HUES48 (cell line): ENCODE measurements at regions not wholly inside any gene's neighbourhood (a gene's known extent, or its start where the extent isn't known, plus 50 kb on each side); places are given as distances from the start of the nearest gene placed in this dataset.

Experiments used
- H3K27ac ChIP-seq: one replicate; pipeline ENCODE4 v1.7.0; 2013; ENCODE audit warnings: low read depth, low read length, inconsistent platforms
- H3K27me3 ChIP-seq: 2 replicates; pipeline ENCODE4 v1.6.1; 2013; ENCODE audit warnings: mild to moderate bottlenecking, low read length; ENCODE audit not compliant: control insufficient read depth, insufficient read depth
- H3K36me3 ChIP-seq: 2 replicates; pipeline ENCODE4 v1.6.1; 2013; ENCODE audit warnings: low read length; ENCODE audit not compliant: control insufficient read depth, insufficient read depth
- H3K4me1 ChIP-seq: 2 replicates; pipeline ENCODE4 v1.6.1; 2013; ENCODE audit warnings: mild to moderate bottlenecking, low read length; ENCODE audit not compliant: control insufficient read depth, insufficient read depth
- H3K4me3 ChIP-seq: 2 replicates; pipeline ENCODE4 v1.5.1; 2013; ENCODE audit warnings: mild to moderate bottlenecking, low read depth, low read length
- H3K9ac ChIP-seq: 2 replicates; pipeline ENCODE4 v1.6.1; 2013; ENCODE audit warnings: mild to moderate bottlenecking, low read depth, low read length, moderate library complexity
- H3K9me3 ChIP-seq: 2 replicates; pipeline ENCODE4 v1.6.1; 2013; ENCODE audit warnings: low read length; ENCODE audit not compliant: control insufficient read depth, insufficient read depth

GRCh38 chr4:144283526-144283925 is 143.0 kb upstream of the GYPA start:
- Histone ChIP-seq H3K27ac (no peak overlapping the region), H3K9ac (no peak overlapping the region), H3K4me3 (no peak overlapping the region), H3K9me3 (no peaks in the 10 kb centered on the region), H3K27me3 (no peaks in the 10 kb centered on the region), H3K4me1 (no peaks in the 10 kb centered on the region), H3K36me3 (no peaks in the 10 kb centered on the region)

DNA sequence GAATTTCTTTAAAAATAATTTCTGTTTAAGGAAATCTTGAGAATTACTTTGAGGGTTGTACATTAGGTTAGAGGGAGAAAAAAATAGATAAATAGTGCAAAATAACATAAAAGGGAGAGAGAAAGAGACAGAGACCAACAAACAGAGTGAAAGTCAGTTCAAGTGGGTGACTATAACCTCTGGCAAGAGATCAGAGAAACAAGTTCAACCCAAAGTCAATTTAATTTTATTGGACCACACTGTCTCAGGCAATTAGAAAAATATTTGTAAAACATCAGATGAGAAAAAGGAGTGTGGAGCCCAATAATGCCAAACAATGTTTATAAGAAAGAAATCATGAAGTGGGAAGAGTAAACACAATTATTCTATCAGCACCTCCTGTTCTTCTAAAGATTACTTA is 143.5 kb upstream of the GYPA start:
- H3K36me3 ChIP-seq, result no peaks in the 10 kb centered on the region
- no peaks in the 10 kb centered on the region for H3K4me1 ChIP-seq
- H3K27me3 ChIP-seq, result no peaks in the 10 kb centered on the region
- no peak overlapping the region for H3K4me3 ChIP-seq
- H3K9ac ChIP-seq, result no peak overlapping the region
- no peak overlapping the region for H3K27ac ChIP-seq
- H3K9me3 ChIP-seq, result no peaks in the 10 kb centered on the region

GRCh38 chr4:144288011-144288903 is 147.7 kb upstream of the GYPA start:
- Histone ChIP-seq H3K9ac (no peak overlapping the region), H3K27ac (no peak overlapping the region), H3K27me3 (no peaks in the 10 kb centered on the region), H3K4me3 (no peak overlapping the region), H3K36me3 (no peaks in the 10 kb centered on the region), H3K4me1 (no peaks in the 10 kb centered on the region), H3K9me3 (no peaks in the 10 kb centered on the region)

GRCh38 chr4:144289667-144290428 is 149.3 kb upstream of the GYPA start:
- Histone ChIP-seq H3K36me3 (no peaks in the 10 kb centered on the region), H3K9me3 (no peaks in the 10 kb centered on the region), H3K4me3 (no peak overlapping the region), H3K27me3 (no peaks in the 10 kb centered on the region), H3K27ac (no peak overlapping the region), H3K9ac (no peak overlapping the region), H3K4me1 (no peaks in the 10 kb centered on the region)

- H3K27me3 ChIP-seq, result no peaks in the 10 kb centered on the region
- no peaks in the 10 kb centered on the region for H3K36me3 ChIP-seq
- H3K4me1 ChIP-seq, result no peaks in the 10 kb centered on the region
- H3K9ac ChIP-seq, result no peak overlapping the region
- no peak overlapping the region for H3K4me3 ChIP-seq
- H3K27ac ChIP-seq, result no peak overlapping the region
- no peaks in the 10 kb centered on the region for H3K9me3 ChIP-seq
These were observed 150.6 kb upstream of the GYPA start for GRCh38 chr4:144291164-144291563.

GRCh38 chr4:144294211-144294610 is 153.7 kb upstream of the GYPA start:
- Histone ChIP-seq H3K27ac (no peak overlapping the region), H3K4me1 (no peaks in the 10 kb centered on the region), H3K9me3 (no peaks in the 10 kb centered on the region), H3K36me3 (no peaks in the 10 kb centered on the region), H3K4me3 (no peak overlapping the region), H3K27me3 (no peaks in the 10 kb centered on the region), H3K9ac (no peak overlapping the region)

DNA sequence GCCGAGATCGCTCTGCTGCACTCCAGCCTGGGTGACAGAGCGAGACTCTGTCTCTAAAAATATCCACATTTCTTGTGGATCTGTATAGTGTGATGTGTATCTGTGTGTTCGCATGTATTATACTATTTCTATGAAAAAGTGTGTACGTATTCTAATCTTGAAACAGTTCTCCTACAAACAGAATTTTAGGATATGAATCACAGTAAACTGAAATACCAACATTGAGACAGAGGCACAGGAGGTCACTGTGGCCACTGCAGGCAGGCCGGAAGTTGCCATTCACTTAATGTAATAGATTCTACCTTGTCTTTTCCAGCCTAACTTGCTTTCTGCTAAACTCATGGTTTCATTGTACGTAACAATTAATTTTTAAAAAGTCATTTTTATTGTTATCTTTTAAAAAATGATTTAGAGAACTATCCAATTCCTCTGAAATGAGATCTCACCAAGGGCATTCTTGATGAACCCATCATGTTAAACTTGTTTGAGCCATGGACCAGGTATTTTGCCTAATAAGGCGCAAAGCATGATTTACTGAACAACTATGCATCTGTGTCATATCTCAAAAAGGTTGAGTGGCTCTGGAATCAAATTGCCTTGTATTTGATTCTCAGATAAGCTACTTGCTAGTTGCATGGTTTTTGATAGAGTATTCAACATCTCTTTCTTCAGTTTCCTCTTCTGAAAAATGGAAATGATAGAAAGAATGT is 154.9 kb upstream of the GYPA start:
- H3K9me3 ChIP-seq, result no peaks in the 10 kb centered on the region
- H3K4me3 ChIP-seq, result no peak overlapping the region
- H3K27ac ChIP-seq, result no peak overlapping the region
- no peak overlapping the region for H3K9ac ChIP-seq
- H3K36me3 ChIP-seq, result no peaks in the 10 kb centered on the region
- no peaks in the 10 kb centered on the region for H3K27me3 ChIP-seq
- no peaks in the 10 kb centered on the region for H3K4me1 ChIP-seq

GRCh38 chr4:144296941-144297340 is 156.4 kb upstream of the GYPA start:
- H3K9ac ChIP-seq, result no peak overlapping the region
- H3K4me3 ChIP-seq, result no peak overlapping the region
- no peaks in the 10 kb centered on the region for H3K9me3 ChIP-seq
- no peaks in the 10 kb centered on the region for H3K36me3 ChIP-seq
- no peaks in the 10 kb centered on the region for H3K27me3 ChIP-seq
- H3K4me1 ChIP-seq, result no peaks in the 10 kb centered on the region
- no peak overlapping the region for H3K27ac ChIP-seq

GRCh38 chr4:144298519-144298918 is 158.0 kb upstream of the GYPA start:
- Histone ChIP-seq H3K9me3 (no peaks in the 10 kb centered on the region), H3K9ac (no peak overlapping the region), H3K4me1 (0 out of 2 replicates have a peak, but pooled peaks cover 5% of the 10 kb centered on the region), H3K27me3 (no peaks in the 10 kb centered on the region), H3K4me3 (no peak overlapping the region), H3K27ac (no peak overlapping the region), H3K36me3 (no peaks in the 10 kb centered on the region)

GRCh38 chr4:144300616-144301015 is 160.1 kb upstream of the GYPA start:
- no peak overlapping the region for H3K4me3 ChIP-seq
- H3K27ac ChIP-seq, result no peak overlapping the region
- H3K36me3 ChIP-seq, result no peaks in the 10 kb centered on the region
- no peaks in the 10 kb centered on the region for H3K9me3 ChIP-seq
- H3K4me1 ChIP-seq, result 0 out of 2 replicates have a peak, but pooled peaks cover 5% of the 10 kb centered on the region
- no peak overlapping the region for H3K9ac ChIP-seq
- no peaks in the 10 kb centered on the region for H3K27me3 ChIP-seq
